ENCODE measurements at regions not wholly inside any gene's neighbourhood (a gene's known extent, or its start where the extent isn't known, plus 50 kb on each side); places are given as distances from the start of the nearest gene placed in this dataset.
A peak's percentile ranks its signal among the peaks of the same experiment; 100 is the strongest.
"Not testable (repeated sequence)": the region's sequence is repeated elsewhere in the genome, so short reads cannot be mapped to it uniquely, and the experiment has no call there.

- DNase-seq, result not testable (repeated sequence)
Observed at GRCh38 chr6:158881884-158882283, 62.7 kb upstream of the EZR start.

- not testable (repeated sequence) for DNase-seq
Observed at GRCh38 chr6:158881276-158881675, 62.1 kb upstream of the EZR start.

- no peak for DNase-seq
Observed at GRCh38 chr6:158879180-158879579, 60.0 kb upstream of the EZR start.

- DNase-seq, result no peak
Observed at GRCh38 chr6:158877716-158878115, 58.5 kb upstream of the EZR start.

GRCh38 chr6:158876886-158877285 is 57.7 kb upstream of the EZR start:
- no peak for DNase-seq

- DNase-seq, result no peak
Observed at GRCh38 chr6:158870649-158870957, 51.4 kb upstream of the EZR start.

GRCh38 chr6:158869826-158870648 is 50.9 kb upstream of the EZR start:
- DNase-seq, result peak; percentile 82 to 97

GRCh38 chr6:158868890-158869825 is 50.0 kb upstream of the EZR start:
- peak; percentile 97 to 99 for DNase-seq

All from CD4-positive, alpha-beta T cell treated with Interferon alpha-2 for 1 hour (primary cell).